Duodenal mucosa (tissue), 2 donors: ENCODE measurements at regions not wholly inside any gene's neighbourhood (a gene's known extent, or its start where the extent isn't known, plus 50 kb on each side); places are given as distances from the start of the nearest gene placed in this dataset.
A peak's percentile ranks its signal among the peaks of the same experiment; 100 is the strongest.

Source experiments
- H3K27ac ChIP-seq: one replicate; pipeline ENCODE4 v1.7.0; 2013; ENCODE audit warnings: low read depth, low read length
- H3K27me3 ChIP-seq, 2 donors: one replicate each; pipeline ENCODE4 v1.7.0; 2013; ENCODE audit warnings: low read length in 2 of 2, control low read depth in 1 of 2; ENCODE audit not compliant: insufficient read depth in 2 of 2, control insufficient read depth in 1 of 2
- H3K36me3 ChIP-seq, 2 donors: one replicate each; pipeline ENCODE4 v1.7.0; 2013; ENCODE audit warnings: low read length in 2 of 2, control low read depth in 1 of 2; ENCODE audit not compliant: insufficient read depth in 2 of 2, control insufficient read depth in 1 of 2
- H3K4me1 ChIP-seq, 2 donors: one replicate each; pipeline ENCODE4 v1.7.0; 2013; ENCODE audit warnings: low read length in 2 of 2, control low read depth in 1 of 2; ENCODE audit not compliant: insufficient read depth in 2 of 2, control insufficient read depth in 1 of 2
- H3K4me3 ChIP-seq, 2 donors: one replicate each; pipeline ENCODE4 v1.7.0; 2013; ENCODE audit warnings: low read length in 2 of 2, low read depth in 1 of 2
- H3K9ac ChIP-seq, 2 donors: one replicate each; pipeline ENCODE4 v1.7.0; 2013; ENCODE audit warnings: low read length in 2 of 2, low read depth in 1 of 2
- H3K9me3 ChIP-seq, 2 donors: one replicate each; pipeline ENCODE4 v1.7.0; 2013; ENCODE audit warnings: low read length in 2 of 2, control low read depth in 1 of 2; ENCODE audit not compliant: control insufficient read depth in 1 of 2

DNA sequence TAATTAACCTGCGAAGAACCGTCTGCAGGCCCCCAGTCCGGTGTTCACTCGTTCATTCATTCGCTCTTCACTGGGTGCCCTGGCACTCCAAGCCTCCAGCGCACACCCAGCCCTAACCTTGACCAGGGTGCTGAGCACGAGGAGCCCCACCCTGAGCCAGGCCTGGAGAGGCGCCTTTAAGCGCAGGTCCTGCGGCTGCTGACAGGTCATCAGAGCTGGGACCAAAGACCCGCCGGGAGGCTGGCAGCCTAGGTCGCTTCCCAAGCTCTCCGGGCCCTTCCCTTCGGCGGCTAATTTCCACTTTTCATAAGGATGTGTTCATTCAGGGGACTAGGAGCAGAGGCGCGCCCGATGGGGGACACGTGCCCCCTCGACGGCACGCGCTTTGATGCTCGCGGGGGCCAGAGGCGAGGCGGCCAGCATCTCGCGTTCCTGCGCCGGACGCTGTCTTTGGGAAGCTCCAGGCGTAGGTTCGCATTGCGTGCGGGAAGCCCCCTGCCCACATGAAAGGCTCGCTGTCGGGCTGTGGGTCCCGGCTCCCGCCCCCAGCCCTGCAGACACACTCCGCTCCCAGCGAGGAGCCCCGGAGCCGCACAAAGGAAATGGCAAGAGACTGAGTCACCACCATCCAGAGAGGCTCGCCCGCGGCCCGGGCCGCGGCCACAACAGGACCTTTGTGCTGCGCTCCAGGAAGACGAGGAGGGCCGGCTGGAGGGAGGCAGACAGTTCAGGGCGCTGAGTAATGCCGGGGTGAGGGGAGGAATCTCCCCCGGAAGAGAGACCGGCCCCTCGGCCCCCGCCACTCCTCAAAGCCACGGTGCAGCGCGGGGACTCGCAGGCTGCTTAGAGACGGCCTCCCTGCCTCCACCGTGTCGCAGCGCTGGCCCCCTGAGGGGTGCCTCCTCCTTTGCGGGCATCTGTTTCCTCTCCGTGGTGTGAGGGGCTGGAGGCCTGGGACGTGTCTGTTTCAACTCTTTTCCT, 266.4 kb upstream of the HES1 start:
- Histone ChIP-seq H3K9me3 (no peaks in the 10 kb centered on the region), H3K4me1 (peaks cover 36 to 39% of the 10 kb centered on the region in 2 donors), H3K36me3 (no peaks in the 10 kb centered on the region), H3K4me3 (no peak overlapping the region), H3K27me3 (no peaks in the 10 kb centered on the region), H3K9ac (no peak overlapping the region), H3K27ac (no peak overlapping the region)

DNA sequence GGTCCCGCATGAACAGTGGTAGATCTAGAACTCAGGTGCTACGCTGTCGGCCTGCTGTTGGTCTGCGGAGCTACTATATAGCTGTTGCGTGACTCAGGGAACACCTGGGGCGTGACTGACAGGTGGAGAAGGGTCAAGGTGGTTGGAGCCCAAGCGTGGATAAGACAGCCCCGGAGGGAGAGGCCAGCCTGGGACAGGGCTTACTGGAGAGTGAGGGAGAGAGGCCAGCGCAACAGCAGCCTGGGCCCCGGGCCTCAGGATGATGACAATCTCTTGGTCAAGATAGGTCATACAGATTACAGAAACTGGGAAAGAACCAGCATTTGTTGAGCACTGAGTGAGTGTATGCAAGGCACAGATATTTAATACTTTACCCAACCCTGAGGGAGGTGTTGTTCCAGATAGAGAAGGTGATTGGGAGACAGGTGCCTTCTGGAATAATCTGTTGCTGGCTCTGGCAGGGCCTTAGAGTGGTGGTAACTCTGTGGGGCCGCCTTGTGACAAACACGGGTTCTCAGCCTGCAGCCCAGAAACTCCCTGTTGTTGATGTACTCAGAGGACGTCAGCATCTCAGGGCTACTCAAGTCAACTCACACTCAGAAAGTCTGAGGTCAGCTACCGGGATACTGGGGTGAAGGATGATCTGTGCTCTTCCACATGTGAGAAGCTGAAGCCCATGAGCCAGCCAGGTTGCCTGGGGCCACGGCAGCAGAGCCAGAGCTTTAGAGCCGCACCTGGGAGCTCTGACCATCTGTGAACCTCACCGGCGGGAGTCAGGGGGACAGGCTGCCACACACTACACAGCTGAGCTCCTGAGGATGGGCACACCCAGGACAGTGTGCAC, 265.4 kb upstream of the HES1 start:
- H3K27ac ChIP-seq: no peak overlapping the region

DNA sequence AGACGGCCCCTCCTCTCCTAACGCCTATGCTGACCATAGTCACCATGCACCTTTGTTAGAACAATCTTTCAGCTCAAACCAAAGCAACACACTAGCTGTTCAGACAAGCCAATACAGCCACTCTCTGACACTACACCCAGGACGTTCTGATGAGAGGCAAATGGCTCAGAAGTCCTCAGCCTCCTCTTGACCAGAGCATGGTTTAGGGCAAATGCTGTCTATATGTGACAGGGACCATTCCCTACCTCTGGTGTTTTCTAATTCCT, 264.8 kb upstream of the HES1 start:
- H3K4me3 ChIP-seq: no peak overlapping the region
- H3K9me3 ChIP-seq: no peaks in the 10 kb centered on the region
- no peaks in the 10 kb centered on the region for H3K36me3 ChIP-seq
- no peak overlapping the region for H3K9ac ChIP-seq
- H3K27ac ChIP-seq: no peak overlapping the region
- peaks cover 39 to 40% of the 10 kb centered on the region in 2 donors for H3K4me1 ChIP-seq
- no peaks in the 10 kb centered on the region for H3K27me3 ChIP-seq

More for the DNA sequence above, 265.4 kb upstream of the HES1 start:
- Histone ChIP-seq H3K9ac (no peak overlapping the region), H3K4me3 (no peak overlapping the region), H3K9me3 (no peaks in the 10 kb centered on the region), H3K4me1 (peaks cover 39 to 40% of the 10 kb centered on the region in 2 donors), H3K27me3 (no peaks in the 10 kb centered on the region), H3K36me3 (no peaks in the 10 kb centered on the region)

DNA sequence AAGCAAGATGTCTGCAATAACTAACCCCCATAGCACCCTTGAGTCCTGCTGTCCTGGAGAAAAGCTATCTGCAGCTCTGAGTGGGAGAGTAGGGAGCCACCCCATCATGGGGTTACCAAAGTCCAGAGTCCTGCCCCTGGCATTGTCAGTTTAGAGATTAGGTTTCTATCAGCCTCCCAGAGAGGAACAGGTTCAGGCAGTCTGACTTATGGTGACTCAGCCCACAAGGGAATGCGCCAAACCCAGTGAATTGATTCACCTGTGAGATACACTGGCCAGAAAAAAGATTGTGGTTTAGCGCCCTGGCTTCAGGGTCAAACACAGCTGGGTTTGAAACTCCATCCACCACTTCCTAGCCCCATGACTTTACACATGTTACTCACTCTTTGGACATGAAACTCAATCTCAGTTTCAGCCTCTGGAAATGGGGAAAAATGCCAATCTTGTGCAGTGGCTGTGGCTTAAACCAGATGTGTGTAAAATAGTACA, 263.6 kb upstream of the HES1 start:
- Histone ChIP-seq H3K4me3 (no peak overlapping the region), H3K9me3 (no peaks in the 10 kb centered on the region), H3K27me3 (no peaks in the 10 kb centered on the region), H3K36me3 (no peaks in the 10 kb centered on the region), H3K27ac (peak overlapping the region; percentile 24), H3K4me1 (peaks cover 39 to 40% of the 10 kb centered on the region in 2 donors), H3K9ac (no peak overlapping the region)

DNA sequence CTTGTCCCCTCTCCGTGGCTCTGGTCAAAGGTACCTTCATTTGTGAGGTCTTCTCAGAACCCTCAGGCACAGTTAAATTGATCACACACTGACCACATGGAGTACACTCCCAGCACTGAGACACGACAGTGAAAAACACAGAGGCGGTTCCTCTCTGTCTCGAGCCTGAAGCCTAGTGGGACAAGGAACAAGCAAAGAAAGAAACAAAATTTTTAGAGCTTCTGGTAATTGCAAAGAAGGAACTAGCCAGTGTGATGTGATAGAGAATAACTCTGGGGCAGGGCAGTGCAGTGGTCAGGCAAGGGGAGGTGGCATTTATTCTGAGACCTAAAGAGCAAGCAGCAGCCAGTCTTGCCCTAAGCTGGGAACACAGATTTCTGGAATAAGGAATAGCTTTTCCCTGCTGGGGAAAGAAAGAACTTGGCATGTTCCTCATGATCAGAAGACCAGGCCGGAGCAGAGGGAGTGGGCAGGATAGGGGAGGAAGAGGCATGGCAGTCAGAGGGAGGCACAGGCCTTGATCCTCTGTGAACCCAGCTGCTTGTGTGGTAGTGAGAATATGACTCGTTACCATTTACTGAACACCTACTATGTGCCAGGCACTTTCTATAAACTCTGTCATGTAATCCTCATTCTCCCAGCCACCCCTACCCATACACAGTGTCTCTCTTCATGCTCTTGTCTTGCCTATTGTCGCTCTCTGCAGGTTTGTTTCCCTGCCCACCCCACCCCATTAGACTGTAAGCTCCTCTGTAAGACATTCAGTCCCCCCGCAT, 262.3 kb upstream of the HES1 start:
- Histone ChIP-seq H3K4me3 (no peak overlapping the region), H3K27ac (no peak overlapping the region), H3K36me3 (no peaks in the 10 kb centered on the region), H3K9me3 (no peaks in the 10 kb centered on the region), H3K9ac (no peak overlapping the region), H3K4me1 (peaks cover 37 to 40% of the 10 kb centered on the region in 2 donors), H3K27me3 (no peaks in the 10 kb centered on the region)

DNA sequence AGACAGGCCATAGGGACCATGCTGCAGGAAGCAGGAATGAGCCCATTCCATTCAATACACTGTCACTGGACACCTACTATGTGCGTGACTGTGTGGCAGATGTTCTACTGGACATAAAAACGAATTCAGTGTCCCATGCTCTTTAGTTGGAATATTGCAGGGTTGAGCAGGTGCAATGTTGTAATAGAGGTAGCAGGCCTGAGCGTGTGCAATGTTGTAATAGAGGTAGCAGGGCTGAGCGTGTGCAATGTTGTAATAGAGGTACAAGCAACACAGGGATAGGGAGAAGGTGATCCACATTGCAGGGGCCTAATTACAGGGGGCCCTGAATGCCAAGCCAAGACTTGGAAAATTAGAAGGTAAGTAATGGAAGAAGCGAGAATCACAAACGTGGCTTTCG, 261.4 kb upstream of the HES1 start:
- no peaks in the 10 kb centered on the region for H3K9me3 ChIP-seq
- no peak overlapping the region for H3K27ac ChIP-seq
- no peaks in the 10 kb centered on the region for H3K27me3 ChIP-seq
- no peaks in the 10 kb centered on the region for H3K36me3 ChIP-seq
- no peak overlapping the region for H3K4me3 ChIP-seq
- H3K4me1 ChIP-seq: peaks cover 38 to 46% of the 10 kb centered on the region in 2 donors
- no peak overlapping the region for H3K9ac ChIP-seq

DNA sequence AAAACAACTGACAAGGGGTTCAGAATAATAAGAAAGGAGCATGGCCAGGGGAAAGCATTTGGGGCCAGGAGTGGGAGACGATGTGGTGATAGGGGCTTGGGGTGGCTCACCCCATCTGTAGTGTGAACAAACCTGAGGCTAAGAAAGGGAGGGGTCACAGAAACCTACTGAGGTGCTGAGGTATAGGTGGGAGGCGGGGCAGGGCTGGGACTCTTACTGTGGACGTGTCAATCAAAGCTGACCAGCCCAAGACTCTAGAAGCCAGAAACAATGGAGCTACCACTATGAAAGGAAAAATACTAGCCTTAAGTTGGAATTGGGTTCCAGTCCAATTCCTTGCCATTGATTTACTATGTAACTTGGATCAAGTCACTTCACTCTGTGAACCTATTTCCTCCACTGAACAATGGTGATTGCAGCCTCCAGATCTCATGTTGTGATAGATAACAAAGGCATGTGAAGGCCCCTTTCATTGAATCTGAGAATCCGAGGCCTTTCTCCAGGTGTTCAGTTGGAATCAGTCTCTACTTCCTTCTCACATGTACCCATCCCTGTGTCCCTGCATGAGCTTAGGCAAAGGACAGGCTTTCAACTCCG, 260.9 kb upstream of the HES1 start:
- H3K36me3 ChIP-seq: no peaks in the 10 kb centered on the region
- H3K9ac ChIP-seq: no peak overlapping the region
- no peak overlapping the region for H3K27ac ChIP-seq
- H3K27me3 ChIP-seq: no peaks in the 10 kb centered on the region
- H3K9me3 ChIP-seq: no peaks in the 10 kb centered on the region
- H3K4me1 ChIP-seq: peaks cover 41 to 49% of the 10 kb centered on the region in 2 donors
- no peak overlapping the region for H3K4me3 ChIP-seq

DNA sequence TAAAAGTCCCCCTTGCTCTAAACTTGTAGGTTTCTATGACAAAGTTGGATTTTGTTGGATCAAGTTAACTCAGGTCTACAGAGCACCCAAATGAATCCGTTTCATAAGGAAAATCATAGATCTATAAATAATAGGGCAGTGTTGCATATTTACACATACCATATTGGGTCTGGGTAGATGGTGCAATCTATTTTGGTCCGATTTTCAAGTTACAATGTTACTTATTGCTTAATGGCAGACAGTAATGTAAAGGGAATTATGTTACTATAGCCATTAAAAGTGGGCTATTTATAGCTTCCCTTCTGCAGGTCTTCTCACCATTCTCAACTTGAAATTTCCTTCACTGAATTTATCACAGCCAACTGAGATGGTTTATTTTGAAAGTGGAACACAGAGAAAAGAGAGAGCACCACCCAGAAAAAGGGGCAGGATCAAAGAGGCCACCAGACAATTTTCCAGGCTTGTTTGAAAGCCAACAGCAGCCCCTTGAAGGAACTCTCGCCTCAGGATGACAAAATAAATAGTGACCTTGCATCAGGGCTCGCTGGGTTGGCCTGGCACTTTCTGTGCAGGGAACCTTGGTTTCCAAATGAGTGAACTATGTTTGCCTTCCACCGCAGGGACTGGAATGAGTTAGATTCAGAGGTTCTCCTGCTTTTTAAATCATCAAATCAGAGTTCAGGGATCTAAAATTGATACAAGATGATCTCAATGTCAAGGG, 260.2 kb upstream of the HES1 start:
- Histone ChIP-seq H3K4me1 (peaks cover 34 to 42% of the 10 kb centered on the region in 2 donors), H3K27ac (no peak overlapping the region), H3K36me3 (no peaks in the 10 kb centered on the region)

More for the DNA sequence above, 260.2 kb upstream of the HES1 start:
- Histone ChIP-seq H3K27me3 (no peaks in the 10 kb centered on the region), H3K4me3 (no peak overlapping the region), H3K9me3 (no peaks in the 10 kb centered on the region), H3K9ac (no peak overlapping the region)
